Activated CD8-positive, alpha-beta T cell treated with anti-CD3 and anti-CD28 coated beads for 36 hours (primary cell): ENCODE measurements at regions not wholly inside any gene's neighbourhood (a gene's known extent, or its start where the extent isn't known, plus 50 kb on each side); places are given as distances from the start of the nearest gene placed in this dataset.

Experiments used
- ATAC-seq: fragments of 200-7000 bp; cut with Tn5 transposase; one replicate; pipeline ENCODE4 v1.10.0; 2021; ENCODE audit warnings: mild to moderate bottlenecking, moderate library complexity
- CTCF ChIA-PET: fragments of 350-600 bp; sonication (Branson Sonifier 250); formaldehyde crosslinking; loops from one replicate; lab custom pipeline; 2021; ENCODE audit warnings: antibody characterized with exemption; lab: Charles Lee
- POLR2A ChIA-PET: fragments of 350-600 bp; sonication (Branson Sonifier 250); formaldehyde crosslinking; loops from one replicate; lab custom pipeline; 2021; ENCODE audit warnings: antibody characterized with exemption; lab: Charles Lee
- DNase-seq: peaks from one replicate; pipeline ENCODE4 v3.0.0-alpha.2; 2020
- H3K27ac Mint-ChIP-seq: one replicate; pipeline ENCODE4 v1.8.0; 2021; ENCODE audit warnings: mild to moderate bottlenecking, mixed read lengths
- H3K27me3 Mint-ChIP-seq: one replicate; pipeline ENCODE4 v1.8.0; 2021; ENCODE audit warnings: mixed read lengths
- H3K36me3 Mint-ChIP-seq: one replicate; pipeline ENCODE4 v1.8.0; 2021; ENCODE audit warnings: low read depth, mixed read lengths
- H3K4me1 Mint-ChIP-seq: one replicate; pipeline ENCODE4 v1.8.0; 2021; ENCODE audit warnings: low read depth, mixed read lengths
- H3K4me3 Mint-ChIP-seq: one replicate; pipeline ENCODE4 v1.8.0; 2021; ENCODE audit warnings: mild to moderate bottlenecking, moderate library complexity, mixed read lengths
- H3K9me3 Mint-ChIP-seq: one replicate; pipeline ENCODE4 v1.8.0; 2021; ENCODE audit warnings: mixed read lengths
- intact Hi-C: fragments of 100-400 bp; cut with micrococcal nuclease; formaldehyde crosslinking; loops from one replicate; pipeline ENCODE4 v1.10.0; 2022
- TF ChIP-seq, protein P1 (sequence below): fragments of 200-600 bp; IDR thresholded peaks from one replicate; pipeline ENCODE4 v1.8.0; 2022; ENCODE audit warnings: antibody characterized with exemption, mild to moderate bottlenecking

GRCh38 chr14:48140804-48141203 is 465.4 kb upstream of the MDGA2 start:
- no peaks in the 10 kb centered on the region for H3K36me3 Mint-ChIP-seq
- H3K27me3 Mint-ChIP-seq = no peaks in the 10 kb centered on the region
- TF ChIP-seq, protein P1, sequence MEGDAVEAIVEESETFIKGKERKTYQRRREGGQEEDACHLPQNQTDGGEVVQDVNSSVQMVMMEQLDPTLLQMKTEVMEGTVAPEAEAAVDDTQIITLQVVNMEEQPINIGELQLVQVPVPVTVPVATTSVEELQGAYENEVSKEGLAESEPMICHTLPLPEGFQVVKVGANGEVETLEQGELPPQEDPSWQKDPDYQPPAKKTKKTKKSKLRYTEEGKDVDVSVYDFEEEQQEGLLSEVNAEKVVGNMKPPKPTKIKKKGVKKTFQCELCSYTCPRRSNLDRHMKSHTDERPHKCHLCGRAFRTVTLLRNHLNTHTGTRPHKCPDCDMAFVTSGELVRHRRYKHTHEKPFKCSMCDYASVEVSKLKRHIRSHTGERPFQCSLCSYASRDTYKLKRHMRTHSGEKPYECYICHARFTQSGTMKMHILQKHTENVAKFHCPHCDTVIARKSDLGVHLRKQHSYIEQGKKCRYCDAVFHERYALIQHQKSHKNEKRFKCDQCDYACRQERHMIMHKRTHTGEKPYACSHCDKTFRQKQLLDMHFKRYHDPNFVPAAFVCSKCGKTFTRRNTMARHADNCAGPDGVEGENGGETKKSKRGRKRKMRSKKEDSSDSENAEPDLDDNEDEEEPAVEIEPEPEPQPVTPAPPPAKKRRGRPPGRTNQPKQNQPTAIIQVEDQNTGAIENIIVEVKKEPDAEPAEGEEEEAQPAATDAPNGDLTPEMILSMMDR = no peak
- intact Hi-C loops = no loop called here
- H3K4me1 Mint-ChIP-seq = no peaks in the 10 kb centered on the region
- no peak overlapping the region for H3K4me3 Mint-ChIP-seq
- H3K27ac Mint-ChIP-seq = no peak overlapping the region
- ChIA-PET POLR2A (no interaction called here), CTCF (no interaction called here)
- H3K9me3 Mint-ChIP-seq = peaks cover 2% of the 10 kb centered on the region
- ATAC-seq = no peak
- no peak for DNase-seq

- DNase-seq = no peak
- Mint-ChIP-seq H3K9me3 (peaks cover 2% of the 10 kb centered on the region), H3K4me1 (no peaks in the 10 kb centered on the region), H3K27me3 (no peaks in the 10 kb centered on the region), H3K36me3 (no peaks in the 10 kb centered on the region), H3K4me3 (no peak overlapping the region), H3K27ac (no peak overlapping the region)
- no peak for ATAC-seq
- intact Hi-C loops = no loop called here
- ChIA-PET CTCF (no interaction called here), POLR2A (no interaction called here)
- TF ChIP-seq, protein P1 = no peak
These were observed 454.1 kb upstream of the MDGA2 start for GRCh38 chr14:48129472-48129871.

DNA sequence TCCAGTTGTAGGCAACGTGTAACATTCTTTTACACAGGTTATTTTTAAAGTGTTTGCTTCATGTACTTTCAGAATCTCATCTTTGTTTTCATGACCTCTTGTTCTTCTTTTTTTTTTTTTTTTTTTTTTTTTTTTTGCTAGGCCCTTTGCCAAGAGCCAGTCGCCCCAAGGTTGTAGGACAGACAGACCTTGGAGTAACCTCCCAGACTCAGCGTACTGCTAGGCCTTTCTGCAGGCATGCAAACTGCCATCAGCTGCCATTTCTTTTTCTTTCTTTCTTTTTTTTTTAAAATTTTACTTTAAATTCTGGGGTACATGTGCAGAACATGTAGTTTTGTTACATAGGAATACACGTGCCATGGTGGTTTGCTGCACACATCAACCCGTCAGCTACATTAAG is 452.3 kb upstream of the MDGA2 start:
- Mint-ChIP-seq H3K4me1 (no peaks in the 10 kb centered on the region), H3K36me3 (no peaks in the 10 kb centered on the region), H3K27me3 (no peaks in the 10 kb centered on the region), H3K4me3 (no peak overlapping the region), H3K27ac (no peak overlapping the region), H3K9me3 (peaks cover 2% of the 10 kb centered on the region)
- intact Hi-C loops = no loop called here
- no peak for ATAC-seq
- POLR2A ChIA-PET = no interaction called here
- CTCF ChIA-PET = no interaction called here
- DNase-seq = no peak
- TF ChIP-seq, protein P1 = no peak

DNA sequence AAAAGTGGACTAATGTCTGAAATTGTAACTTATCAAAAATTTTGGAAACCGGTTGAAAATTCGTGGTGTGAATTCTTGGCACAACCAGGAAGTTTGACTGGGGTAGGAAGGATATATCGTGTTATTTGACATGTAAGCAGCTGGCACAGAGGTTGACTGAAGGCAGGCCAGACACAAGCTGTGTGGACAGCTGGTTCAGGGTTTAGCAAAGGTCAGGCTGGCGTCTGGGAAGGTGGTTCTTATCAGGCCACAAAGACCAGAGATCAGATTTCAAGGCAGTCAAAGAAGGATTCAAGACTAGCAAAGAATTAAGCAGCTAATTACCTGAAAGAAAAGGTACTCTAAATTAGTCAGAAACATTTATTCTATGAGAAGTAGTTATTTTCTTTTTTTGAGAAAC is 450.2 kb upstream of the MDGA2 start:
- Mint-ChIP-seq H3K27me3 (no peaks in the 10 kb centered on the region), H3K4me1 (no peaks in the 10 kb centered on the region), H3K9me3 (peaks cover 2% of the 10 kb centered on the region), H3K36me3 (no peaks in the 10 kb centered on the region), H3K4me3 (no peak overlapping the region), H3K27ac (no peak overlapping the region)
- DNase-seq = no peak
- TF ChIP-seq, protein P1 = no peak
- CTCF ChIA-PET = no interaction called here
- no peak for ATAC-seq
- intact Hi-C loops = no loop called here
- POLR2A ChIA-PET = no interaction called here

DNA sequence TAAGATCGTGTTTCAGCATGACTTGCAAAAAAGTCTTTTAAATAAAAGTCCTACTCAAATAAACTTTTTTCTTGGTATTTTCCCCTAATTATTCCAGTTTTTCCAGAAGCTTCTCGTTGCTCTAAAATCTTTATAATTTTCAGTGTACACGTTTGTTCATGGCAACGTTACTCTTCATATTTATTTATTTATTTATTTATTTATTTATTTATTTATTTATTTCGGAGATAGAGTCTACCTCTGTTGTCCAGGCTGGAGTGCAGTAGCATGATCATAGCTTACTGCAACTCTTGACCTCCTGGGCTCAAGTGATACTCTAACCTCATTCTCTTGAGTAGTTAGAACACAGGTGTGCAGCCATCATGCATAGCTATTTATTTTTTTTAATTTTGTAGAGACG is 438.3 kb upstream of the MDGA2 start:
- Mint-ChIP-seq H3K27me3 (no peaks in the 10 kb centered on the region), H3K36me3 (no peaks in the 10 kb centered on the region), H3K4me1 (no peaks in the 10 kb centered on the region), H3K4me3 (no peak overlapping the region), H3K9me3 (no peaks in the 10 kb centered on the region), H3K27ac (no peak overlapping the region)
- TF ChIP-seq, protein P1 = no peak
- ChIA-PET CTCF (interaction anchor here (0.6 kb wide), 1 partner anchor 18 kb away, joined by 3 read pairs; no protein-coding TSS in a partner anchor), POLR2A (no interaction called here)
- intact Hi-C loops = no loop called here
- no peak for ATAC-seq
- no peak for DNase-seq
